ENCODE measurements at regions not wholly inside any gene's neighbourhood (a gene's known extent, or its start where the extent isn't known, plus 50 kb on each side); places are given as distances from the start of the nearest gene placed in this dataset.

GRCh38 chr3:151998744-151999143 lies 125.3 kb downstream of the SUCNR1 start:
- H3T11ph ChIP-seq (ENCODE audit: low read length), result no peak overlapping the region
- H4K91ac ChIP-seq (ENCODE audit: insufficient read length, low read depth, low read length), result no peak overlapping the region
- H4K20me1 ChIP-seq (ENCODE audit: control insufficient read depth, insufficient read depth, insufficient read length), result no peaks in the 10 kb centered on the region
- H3K79me1 ChIP-seq (ENCODE audit: insufficient read depth, low read depth, low read length, poor library complexity, severe bottlenecking), result no peaks in the 10 kb centered on the region
- no peaks in the 10 kb centered on the region for H3K27me3 Mint-ChIP-seq (ENCODE audit: low read depth)
- H4K5ac ChIP-seq (ENCODE audit: insufficient read length, low read depth, low read length), result no peak overlapping the region
- H2AK5ac ChIP-seq (ENCODE audit: insufficient read length, low read length), result no peak overlapping the region
- H2BK5ac ChIP-seq (ENCODE audit: insufficient read length, low read length), result no peak overlapping the region
- H3K9me3 Mint-ChIP-seq, result no peaks in the 10 kb centered on the region
- no peak for DNase-seq
- no peak overlapping the region for H3K18ac ChIP-seq (ENCODE audit: insufficient read length, low read depth, low read length)
- H3K9ac ChIP-seq (ENCODE audit: extremely low read depth, insufficient read length, low read length), result no peak overlapping the region
- H3K4me1 Mint-ChIP-seq, result no peaks in the 10 kb centered on the region
- no peak overlapping the region for H3K23ac ChIP-seq (ENCODE audit: insufficient read length, low read depth, low read length)
- H3K27me3 ChIP-seq (ENCODE audit: insufficient read depth, low read length), result no peaks in the 10 kb centered on the region
- H2BK120ac ChIP-seq (ENCODE audit: low read depth, low read length, poor library complexity, severe bottlenecking), result no peak overlapping the region
- H3K36me3 Mint-ChIP-seq (ENCODE audit: insufficient read depth in 1 of 3, low read depth in 3 of 3), result no peaks in the 10 kb centered on the region
- no peak overlapping the region for H3K4me2 ChIP-seq (ENCODE audit: insufficient read depth, insufficient read length, low read length)
- no peak for TF ChIP-seq CTCF (conservative IDR thresholded peaks at IDR 0.05)
- no peak overlapping the region for H3K14ac ChIP-seq (ENCODE audit: insufficient read depth, low read length)
- H3K79me2 ChIP-seq (ENCODE audit: insufficient read depth, low read length), result no peaks in the 10 kb centered on the region
- H3K4me3 Mint-ChIP-seq, result no peak overlapping the region
- H2BK12ac ChIP-seq (ENCODE audit: insufficient read length, low read depth, low read length), result no peak overlapping the region
- no peak overlapping the region for H3K56ac ChIP-seq (ENCODE audit: insufficient read length, low read depth, low read length)
- no peak overlapping the region for H3K27ac Mint-ChIP-seq
- no peak overlapping the region for H4K8ac ChIP-seq (replicated peaks; ENCODE audit: insufficient read length, low read depth, low read length)
- no peaks in the 10 kb centered on the region for H3K4me1 ChIP-seq (ENCODE audit: insufficient read depth, low read length)
- no peak overlapping the region for H2BK20ac ChIP-seq (ENCODE audit: low read depth, low read length, poor library complexity, severe bottlenecking)
- no peak overlapping the region for H2AFZ ChIP-seq (ENCODE audit: low read length)
- H3K4ac ChIP-seq (ENCODE audit: low read depth, low read length), result no peak overlapping the region
- no peaks in the 10 kb centered on the region for H3K23me2 ChIP-seq (ENCODE audit: insufficient read length, low read depth, low read length, poor library complexity, severe bottlenecking)
- H3K9me3 ChIP-seq (ENCODE audit: control insufficient read depth, low read depth, low read length), result no peaks in the 10 kb centered on the region
- WGBS (ENCODE audit: extremely low coverage, insufficient read length, low lambda C conversion rate), result no CpG with 5 or more reads among the region's 2 CpGs
- H3K27ac ChIP-seq (ENCODE audit: insufficient read length, low read depth, low read length), result no peak overlapping the region
- H2BK15ac ChIP-seq (ENCODE audit: low read depth, low read length), result no peak overlapping the region

All from H9 (cell line).